ENCODE measurements at regions not wholly inside any gene's neighbourhood (a gene's known extent, or its start where the extent isn't known, plus 50 kb on each side); places are given as distances from the start of the nearest gene placed in this dataset.

DNA sequence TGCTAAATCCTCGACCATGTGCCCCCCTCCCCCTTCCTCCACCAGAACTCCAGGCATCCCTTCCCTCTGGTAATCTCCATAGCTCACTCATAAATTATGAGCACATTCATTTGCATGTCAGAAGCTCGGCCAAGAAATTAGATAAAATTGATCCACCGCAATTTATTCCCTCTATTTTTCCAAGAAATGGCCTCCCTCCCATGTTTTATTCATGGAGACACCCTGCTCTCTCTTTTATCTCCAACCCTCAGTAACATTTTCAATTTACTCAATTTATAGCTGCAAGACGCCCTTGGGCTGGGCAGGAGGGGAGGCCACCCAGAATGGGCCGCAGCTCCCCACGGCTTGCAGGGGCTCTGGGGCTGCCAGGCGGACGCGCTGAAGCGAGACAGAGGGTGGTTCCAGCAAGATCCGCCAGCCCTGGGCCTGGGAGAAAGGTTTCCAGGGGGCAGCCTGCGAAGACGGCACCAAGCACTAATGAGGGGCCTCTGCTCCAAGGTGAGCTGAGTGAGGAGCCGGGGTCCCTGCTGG, 54.7 kb upstream of the ZNF423 start:
- ATAC-seq (no peak), DNase-seq (no peak)
- no peaks in the 10 kb centered on the region for H3K27me3 ChIP-seq (ENCODE audit: low read depth)
- no peaks in the 10 kb centered on the region for H3K36me3 ChIP-seq
- TF ChIP-seq, protein P1, sequence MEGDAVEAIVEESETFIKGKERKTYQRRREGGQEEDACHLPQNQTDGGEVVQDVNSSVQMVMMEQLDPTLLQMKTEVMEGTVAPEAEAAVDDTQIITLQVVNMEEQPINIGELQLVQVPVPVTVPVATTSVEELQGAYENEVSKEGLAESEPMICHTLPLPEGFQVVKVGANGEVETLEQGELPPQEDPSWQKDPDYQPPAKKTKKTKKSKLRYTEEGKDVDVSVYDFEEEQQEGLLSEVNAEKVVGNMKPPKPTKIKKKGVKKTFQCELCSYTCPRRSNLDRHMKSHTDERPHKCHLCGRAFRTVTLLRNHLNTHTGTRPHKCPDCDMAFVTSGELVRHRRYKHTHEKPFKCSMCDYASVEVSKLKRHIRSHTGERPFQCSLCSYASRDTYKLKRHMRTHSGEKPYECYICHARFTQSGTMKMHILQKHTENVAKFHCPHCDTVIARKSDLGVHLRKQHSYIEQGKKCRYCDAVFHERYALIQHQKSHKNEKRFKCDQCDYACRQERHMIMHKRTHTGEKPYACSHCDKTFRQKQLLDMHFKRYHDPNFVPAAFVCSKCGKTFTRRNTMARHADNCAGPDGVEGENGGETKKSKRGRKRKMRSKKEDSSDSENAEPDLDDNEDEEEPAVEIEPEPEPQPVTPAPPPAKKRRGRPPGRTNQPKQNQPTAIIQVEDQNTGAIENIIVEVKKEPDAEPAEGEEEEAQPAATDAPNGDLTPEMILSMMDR (IDR thresholded peaks at IDR 0.05), result no peak
- no peaks in the 10 kb centered on the region for H3K9me3 ChIP-seq
- no peak overlapping the region for H3K4me3 ChIP-seq
- no peak overlapping the region for H3K27ac ChIP-seq
- intact Hi-C loops (cut with DNase I), result no loop called here
- H3K4me1 ChIP-seq, result no peaks in the 10 kb centered on the region

DNA sequence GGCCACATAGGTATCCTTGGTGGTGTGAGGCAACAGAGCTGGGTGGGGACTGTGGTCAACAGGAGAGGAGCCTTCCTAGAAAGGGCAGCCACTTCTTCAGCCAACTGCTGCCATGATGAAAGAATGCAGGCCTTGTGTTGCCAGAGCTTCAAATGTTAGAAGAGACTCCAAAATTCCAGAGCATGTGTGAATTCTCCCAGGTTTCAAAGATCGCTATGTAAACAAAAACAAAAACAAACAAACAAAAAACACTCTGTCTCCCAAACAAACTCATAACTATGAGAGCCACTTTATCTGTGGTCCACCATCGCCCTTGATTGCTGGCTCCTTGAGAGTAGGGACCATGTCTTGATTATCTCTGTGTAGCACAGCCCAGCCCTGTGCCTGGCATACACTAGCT, 55.5 kb upstream of the ZNF423 start:
- no peaks in the 10 kb centered on the region for H3K27me3 ChIP-seq (ENCODE audit: low read depth)
- no peak for ATAC-seq
- DNase-seq, result no peak
- H3K9me3 ChIP-seq, result no peaks in the 10 kb centered on the region
- no peaks in the 10 kb centered on the region for H3K36me3 ChIP-seq
- no peak overlapping the region for H3K27ac ChIP-seq
- H3K4me3 ChIP-seq, result no peak overlapping the region
- H3K4me1 ChIP-seq, result no peaks in the 10 kb centered on the region
- intact Hi-C loops (cut with DNase I), result no loop called here
- TF ChIP-seq, protein P1 (IDR thresholded peaks at IDR 0.05), result no peak

DNA sequence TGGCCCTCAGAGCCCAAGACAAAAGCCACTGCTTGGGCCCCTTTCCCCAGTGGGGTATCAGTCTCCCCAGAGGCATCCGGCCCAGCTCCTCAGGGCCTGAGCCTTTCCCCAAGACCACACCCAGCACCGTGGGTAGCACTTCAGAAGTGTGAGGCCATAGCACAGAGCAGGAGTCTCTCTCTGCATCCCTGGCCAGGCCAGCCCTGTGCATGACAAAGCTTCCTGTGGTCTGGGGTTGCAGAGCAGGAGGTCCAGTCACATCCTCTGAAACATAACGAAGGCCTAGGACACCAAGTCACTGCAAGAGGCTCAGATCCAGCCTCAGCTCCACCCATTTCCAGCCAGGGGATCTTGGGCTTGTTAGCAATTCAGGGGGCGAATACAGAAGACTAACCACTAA, 56.8 kb upstream of the ZNF423 start:
- H3K4me1 ChIP-seq, result no peaks in the 10 kb centered on the region
- no peaks in the 10 kb centered on the region for H3K27me3 ChIP-seq (ENCODE audit: low read depth)
- no peaks in the 10 kb centered on the region for H3K36me3 ChIP-seq
- H3K9me3 ChIP-seq, result no peaks in the 10 kb centered on the region
- no peak overlapping the region for H3K27ac ChIP-seq
- ATAC-seq (no peak), DNase-seq (no peak)
- TF ChIP-seq, protein P1 (IDR thresholded peaks at IDR 0.05), result no peak
- no peak overlapping the region for H3K4me3 ChIP-seq
- intact Hi-C loops (cut with DNase I), result no loop called here

DNA sequence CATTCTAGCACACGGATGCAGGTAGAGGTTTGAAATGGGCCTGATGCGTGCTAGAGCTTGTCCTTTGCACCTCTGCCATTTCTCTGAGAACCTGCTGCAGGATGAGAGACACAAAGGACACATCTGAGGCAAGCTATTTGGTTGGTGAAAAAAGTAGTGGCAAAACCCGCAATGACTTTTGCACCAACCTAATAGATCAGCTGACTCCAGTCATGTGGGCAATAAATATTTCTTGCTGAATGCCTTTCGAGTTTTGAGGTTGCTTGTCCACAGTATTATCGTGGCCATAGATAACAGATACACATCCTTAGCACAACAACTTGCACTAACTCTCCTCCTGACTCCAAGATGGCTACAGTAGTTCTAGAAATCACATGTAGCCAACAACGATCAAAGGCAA, 57.8 kb upstream of the ZNF423 start:
- no peak for DNase-seq
- Histone ChIP-seq H3K36me3 (no peaks in the 10 kb centered on the region), H3K4me1 (no peaks in the 10 kb centered on the region), H3K4me3 (no peak overlapping the region), H3K9me3 (no peaks in the 10 kb centered on the region), H3K27ac (no peak overlapping the region), H3K27me3 (ENCODE audit: low read depth) (no peaks in the 10 kb centered on the region)
- ATAC-seq, result no peak
- TF ChIP-seq, protein P1 (IDR thresholded peaks at IDR 0.05), result no peak
- intact Hi-C loops (cut with DNase I), result no loop called here

DNA sequence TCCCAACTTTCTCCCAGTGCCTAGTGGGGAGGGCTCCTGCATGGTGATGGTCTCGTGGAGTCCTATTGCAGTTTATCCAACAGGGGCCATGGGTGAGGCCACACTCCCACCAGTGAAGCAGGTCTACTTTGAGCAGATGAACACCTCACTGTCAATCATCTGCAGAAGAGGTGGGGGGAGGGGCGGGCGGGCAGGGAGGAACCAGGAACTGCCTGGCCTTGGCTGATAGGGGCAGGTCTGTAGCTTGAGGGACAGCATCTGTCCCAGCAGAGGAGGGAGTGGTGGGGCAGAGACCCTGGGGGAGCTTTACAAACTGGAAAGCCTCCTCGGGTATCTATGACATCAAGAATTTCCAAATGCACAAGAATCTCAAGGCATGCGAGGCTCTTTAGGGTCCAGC, 58.7 kb upstream of the ZNF423 start:
- Histone ChIP-seq H3K27me3 (ENCODE audit: low read depth) (no peaks in the 10 kb centered on the region), H3K36me3 (no peaks in the 10 kb centered on the region), H3K27ac (no peak overlapping the region), H3K9me3 (no peaks in the 10 kb centered on the region), H3K4me3 (no peak overlapping the region), H3K4me1 (no peaks in the 10 kb centered on the region)
- no peak for ATAC-seq
- TF ChIP-seq, protein P1 (IDR thresholded peaks at IDR 0.05), result no peak
- no peak for DNase-seq
- intact Hi-C loops (cut with DNase I), result no loop called here

DNA sequence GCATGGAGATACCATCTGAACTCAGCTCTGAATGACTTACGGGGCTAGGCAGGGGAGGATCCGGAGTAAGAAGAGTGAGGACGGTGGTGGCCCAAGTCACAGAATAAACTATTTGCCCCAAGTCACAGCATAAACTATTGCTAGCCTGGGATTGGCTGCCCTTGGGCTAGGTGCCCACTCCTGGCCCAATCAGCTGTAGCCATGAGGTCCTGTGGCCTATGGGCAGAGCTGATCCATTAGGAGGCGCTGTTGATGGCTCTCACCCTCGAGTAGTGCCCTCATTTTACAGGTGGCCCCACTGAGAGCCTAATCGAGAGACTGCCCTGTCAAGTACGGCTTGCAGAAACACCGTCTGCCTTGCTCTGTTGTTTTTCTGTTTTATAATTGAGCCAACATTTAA, 62.3 kb upstream of the ZNF423 start:
- intact Hi-C loops (cut with DNase I), result no loop called here
- Histone ChIP-seq H3K27ac (no peak overlapping the region), H3K9me3 (no peaks in the 10 kb centered on the region), H3K36me3 (no peaks in the 10 kb centered on the region), H3K4me3 (no peak overlapping the region), H3K4me1 (no peaks in the 10 kb centered on the region), H3K27me3 (ENCODE audit: low read depth) (no peaks in the 10 kb centered on the region)
- TF ChIP-seq, protein P1 (IDR thresholded peaks at IDR 0.05), result no peak
- ATAC-seq (no peak), DNase-seq (no peak)

All from lower lobe of right lung (tissue), 2 donors.